ENCODE measurements at regions not wholly inside any gene's neighbourhood (a gene's known extent, or its start where the extent isn't known, plus 50 kb on each side); places are given as distances from the start of the nearest gene placed in this dataset.

DNA sequence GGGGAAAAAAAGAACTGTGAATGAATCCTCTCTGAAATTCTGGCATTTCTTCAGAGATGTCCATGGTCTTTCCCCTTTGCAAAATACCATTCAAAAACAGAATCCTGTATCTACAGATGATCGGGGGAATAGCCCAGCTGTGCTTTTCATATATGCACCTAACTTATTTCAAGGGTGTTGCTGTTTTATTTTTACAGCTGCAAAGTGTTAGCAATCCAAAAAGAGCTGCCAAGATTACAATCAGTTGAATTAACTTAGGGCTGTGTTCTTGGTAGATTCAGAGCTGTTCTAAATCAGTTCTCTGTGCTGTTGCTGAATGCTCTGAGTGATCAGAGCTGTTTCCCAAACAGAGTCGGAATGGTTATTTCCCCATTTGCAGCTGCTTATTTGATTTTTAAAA lies 175.7 kb upstream of the SEMA6D start:
- WGBS, 2 experiments (ENCODE audit: extremely low coverage in 2 of 2, insufficient read length in 1 of 2): no CpG with 5 or more reads among the region's 2 CpGs
- no peak overlapping the region for H3K18ac ChIP-seq (ENCODE audit: low read depth, low read length)
- no peaks in the 10 kb centered on the region; the same call in 1 of the 2 replicates for H3K27me3 ChIP-seq (ENCODE audit: control insufficient read depth, insufficient read depth, low read length)
- no peak for ATAC-seq (ENCODE audit: low read depth)
- no peak for DNase-seq
- no peak overlapping the region for H4K5ac ChIP-seq (ENCODE audit: low read depth, low read length)
- no peaks in the 10 kb centered on the region for H3K9me1 ChIP-seq (ENCODE audit: insufficient read depth, low read length)
- intact Hi-C loops (cut with micrococcal nuclease): loop anchor here (2.0 kb wide), 1 partner anchor 19 kb away; no protein-coding TSS in a partner anchor
- H2BK120ac ChIP-seq (ENCODE audit: low read depth, low read length): no peak overlapping the region
- H3K23ac ChIP-seq (ENCODE audit: low read depth, low read length): no peak overlapping the region
- no peak overlapping the region for H4K8ac ChIP-seq (ENCODE audit: low read depth in 2 of 2, low read length in 2 of 2)
- no peak overlapping the region for H2AK9ac ChIP-seq (replicated peaks; ENCODE audit: low read depth, low read length, poor library complexity)
- no peak overlapping the region for H2BK5ac ChIP-seq (ENCODE audit: low read depth, low read length, poor library complexity, severe bottlenecking)
- H3K79me1 ChIP-seq (ENCODE audit: low read depth in 1 of 2, low read length in 2 of 2): no peaks in the 10 kb centered on the region
- no peak overlapping the region for H3K14ac ChIP-seq (replicated peaks; ENCODE audit: low read depth, low read length)
- H3K36me3 ChIP-seq (ENCODE audit: control insufficient read depth, insufficient read depth, low read length): no peaks in the 10 kb centered on the region
- H4K20me1 ChIP-seq (ENCODE audit: insufficient read depth, low read length): no peaks in the 10 kb centered on the region
- in situ Hi-C loops (cut with MboI; ENCODE audit: low sequenced_read_pairs): no loop called here
- no peaks in the 10 kb centered on the region for H3K9me3 ChIP-seq (ENCODE audit: control insufficient read depth, insufficient read depth, low read length)
- H2BK15ac ChIP-seq (ENCODE audit: low read depth, low read length): no peak overlapping the region
- no peak overlapping the region for H2AK5ac ChIP-seq (ENCODE audit: low read depth, low read length)
- dilution Hi-C loops (cut with HindIII; ENCODE audit: low sequenced_read_pairs, unreplicated experiment): no loop called here
- no peak overlapping the region for H3K4ac ChIP-seq (ENCODE audit: low read depth, low read length)
- H3K56ac ChIP-seq (ENCODE audit: extremely low read depth, insufficient read depth, low read length): no peak overlapping the region
- no peaks in the 10 kb centered on the region for H3K4me1 ChIP-seq (ENCODE audit: control insufficient read depth, insufficient read depth, low read length)
- no peak overlapping the region for H2AFZ ChIP-seq (replicated peaks; ENCODE audit: low read length, poor library complexity)
- H4K91ac ChIP-seq (ENCODE audit: insufficient read depth, low read depth, low read length): no peak overlapping the region
- ChIA-PET POLR2A (ENCODE audit: unreplicated experiment) (no interaction called here), CTCF (no interaction called here)
- H2BK20ac ChIP-seq (ENCODE audit: low read depth, low read length): no peak overlapping the region
- no TSS peak for BruUV-seq (replicated peaks)
- no peak for TF ChIP-seq NFE2L2 (IDR thresholded peaks at IDR 0.05; ENCODE audit: low read depth, low read length)
- no peak for TF ChIP-seq MAFK (IDR thresholded peaks at IDR 0.05; ENCODE audit: low read depth, low read length)
- no peak for TF ChIP-seq MXI1 (IDR thresholded peaks at IDR 0.05; ENCODE audit: borderline replicate concordance, low read depth, low read length)
- H3K27ac ChIP-seq (ENCODE audit: insufficient read depth, low read length): no peak overlapping the region
- no peak overlapping the region for H3K9ac ChIP-seq (ENCODE audit: low read depth, low read length)
- no peak overlapping the region for H3K4me2 ChIP-seq (ENCODE audit: low read depth, low read length)
- H3K4me3 ChIP-seq (ENCODE audit: insufficient read depth, low read depth, low read length): no peak overlapping the region

All from IMR-90 (cell line).